ENCODE measurements at regions not wholly inside any gene's neighbourhood (a gene's known extent, or its start where the extent isn't known, plus 50 kb on each side); places are given as distances from the start of the nearest gene placed in this dataset.
"Not testable (repeated sequence)": the region's sequence is repeated elsewhere in the genome, so short reads cannot be mapped to it uniquely, and the experiment has no call there.

DNA sequence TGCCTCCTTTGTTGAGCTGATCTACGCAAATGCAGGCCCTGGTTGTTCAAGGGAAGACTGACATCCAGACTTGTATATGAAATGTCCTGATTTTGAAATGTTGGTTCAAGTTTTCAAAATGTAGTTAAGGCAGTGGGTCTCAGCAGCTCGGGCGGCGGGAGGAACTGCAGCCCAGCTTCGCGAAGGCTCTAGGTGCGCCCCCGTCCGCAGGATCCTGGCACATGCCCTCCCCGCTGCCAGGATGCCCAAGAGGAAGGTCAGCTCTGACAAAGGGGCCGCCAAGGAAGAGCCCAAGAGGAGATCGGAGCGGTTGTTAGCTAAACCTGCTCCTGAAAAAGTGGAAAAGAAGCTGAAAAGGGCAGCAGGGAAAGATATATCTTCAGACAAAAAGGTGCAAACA is 1310.1 kb downstream of the ADGRL3 start:
- no peaks in the 10 kb centered on the region for H3K36me3 ChIP-seq
- no peak overlapping the region for H3K4me3 ChIP-seq

DNA sequence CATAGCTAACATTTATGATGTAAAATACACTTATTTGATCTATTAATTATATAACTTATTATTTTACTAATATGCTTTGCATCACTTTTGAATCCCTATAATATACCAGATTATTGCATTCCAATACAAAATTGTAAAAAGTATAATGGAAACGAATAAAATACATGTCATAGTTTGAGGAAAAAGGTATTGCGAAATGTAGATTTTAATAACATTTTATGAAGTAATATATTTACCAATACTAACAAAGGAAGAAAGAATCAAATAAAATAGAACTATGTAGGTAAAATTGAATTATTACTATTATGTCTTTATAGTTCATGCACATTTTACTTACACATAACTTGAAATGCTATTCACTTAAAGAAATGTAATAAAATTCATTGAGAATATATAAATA is 1300.2 kb downstream of the ADGRL3 start:
- Histone ChIP-seq H3K36me3 (no peaks in the 10 kb centered on the region), H3K9me3 (no peaks in the 10 kb centered on the region), H3K27me3 (no peaks in the 10 kb centered on the region), H3K4me1 (no peaks in the 10 kb centered on the region), H3K27ac (no peak overlapping the region), H3K4me3 (no peak overlapping the region)
- DNase-seq (ENCODE audit: low spot score in 2 of 2): no peak
- WGBS: 97% methylated on average over 2 of the region's 2 CpGs
- no peak for TF ChIP-seq POLR2A (IDR thresholded peaks at IDR 0.05)
- no peak for TF ChIP-seq POLR2AphosphoS5 (IDR thresholded peaks at IDR 0.05)
- TF ChIP-seq, protein P1, sequence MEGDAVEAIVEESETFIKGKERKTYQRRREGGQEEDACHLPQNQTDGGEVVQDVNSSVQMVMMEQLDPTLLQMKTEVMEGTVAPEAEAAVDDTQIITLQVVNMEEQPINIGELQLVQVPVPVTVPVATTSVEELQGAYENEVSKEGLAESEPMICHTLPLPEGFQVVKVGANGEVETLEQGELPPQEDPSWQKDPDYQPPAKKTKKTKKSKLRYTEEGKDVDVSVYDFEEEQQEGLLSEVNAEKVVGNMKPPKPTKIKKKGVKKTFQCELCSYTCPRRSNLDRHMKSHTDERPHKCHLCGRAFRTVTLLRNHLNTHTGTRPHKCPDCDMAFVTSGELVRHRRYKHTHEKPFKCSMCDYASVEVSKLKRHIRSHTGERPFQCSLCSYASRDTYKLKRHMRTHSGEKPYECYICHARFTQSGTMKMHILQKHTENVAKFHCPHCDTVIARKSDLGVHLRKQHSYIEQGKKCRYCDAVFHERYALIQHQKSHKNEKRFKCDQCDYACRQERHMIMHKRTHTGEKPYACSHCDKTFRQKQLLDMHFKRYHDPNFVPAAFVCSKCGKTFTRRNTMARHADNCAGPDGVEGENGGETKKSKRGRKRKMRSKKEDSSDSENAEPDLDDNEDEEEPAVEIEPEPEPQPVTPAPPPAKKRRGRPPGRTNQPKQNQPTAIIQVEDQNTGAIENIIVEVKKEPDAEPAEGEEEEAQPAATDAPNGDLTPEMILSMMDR (IDR thresholded peaks at IDR 0.05): no peak
- no peak for TF ChIP-seq EP300 (IDR thresholded peaks at IDR 0.05)

More for the DNA sequence above, 1310.1 kb downstream of the ADGRL3 start:
- DNase-seq (ENCODE audit: low spot score in 2 of 2): no peak
- TF ChIP-seq POLR2AphosphoS5 (IDR thresholded peaks at IDR 0.05) (no peak), EP300 (IDR thresholded peaks at IDR 0.05) (no peak), POLR2A (IDR thresholded peaks at IDR 0.05) (no peak)
- TF ChIP-seq, protein P1 (IDR thresholded peaks at IDR 0.05): no peak
- Histone ChIP-seq H3K27ac (no peak overlapping the region), H3K9me3 (no peaks in the 10 kb centered on the region), H3K4me1 (no peaks in the 10 kb centered on the region), H3K27me3 (no peaks in the 10 kb centered on the region)
- 93% methylated on average over 13 of the region's 13 CpGs for WGBS

DNA sequence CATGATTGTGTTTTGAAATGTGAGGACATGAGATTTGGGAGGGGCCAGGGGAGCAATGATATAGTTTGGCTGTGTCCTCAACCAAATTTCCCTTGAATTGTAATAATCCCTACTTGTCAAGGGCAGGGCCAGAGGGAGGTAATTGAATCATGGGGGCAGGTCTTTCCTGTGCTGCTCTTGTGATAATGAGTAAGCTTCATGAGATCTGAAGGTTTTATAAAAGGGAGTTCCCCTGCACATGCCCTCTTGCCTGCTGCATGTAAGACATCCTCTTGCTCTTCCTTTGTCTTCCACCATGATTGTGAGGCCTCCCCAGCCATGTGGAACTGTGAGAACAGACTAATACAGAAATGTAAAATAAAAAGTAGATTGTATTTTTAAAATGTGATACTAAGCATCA is 1294.9 kb downstream of the ADGRL3 start:
- Histone ChIP-seq H3K27ac (no peak overlapping the region), H3K27me3 (no peaks in the 10 kb centered on the region), H3K36me3 (no peaks in the 10 kb centered on the region), H3K9me3 (no peaks in the 10 kb centered on the region), H3K4me3 (no peak overlapping the region), H3K4me1 (no peaks in the 10 kb centered on the region)
- DNase-seq (ENCODE audit: low spot score in 2 of 2): no peak
- TF ChIP-seq, protein P1 (IDR thresholded peaks at IDR 0.05): no peak
- TF ChIP-seq POLR2AphosphoS5 (IDR thresholded peaks at IDR 0.05): no peak
- no peak for TF ChIP-seq POLR2A (IDR thresholded peaks at IDR 0.05)
- TF ChIP-seq EP300 (IDR thresholded peaks at IDR 0.05): no peak

DNA sequence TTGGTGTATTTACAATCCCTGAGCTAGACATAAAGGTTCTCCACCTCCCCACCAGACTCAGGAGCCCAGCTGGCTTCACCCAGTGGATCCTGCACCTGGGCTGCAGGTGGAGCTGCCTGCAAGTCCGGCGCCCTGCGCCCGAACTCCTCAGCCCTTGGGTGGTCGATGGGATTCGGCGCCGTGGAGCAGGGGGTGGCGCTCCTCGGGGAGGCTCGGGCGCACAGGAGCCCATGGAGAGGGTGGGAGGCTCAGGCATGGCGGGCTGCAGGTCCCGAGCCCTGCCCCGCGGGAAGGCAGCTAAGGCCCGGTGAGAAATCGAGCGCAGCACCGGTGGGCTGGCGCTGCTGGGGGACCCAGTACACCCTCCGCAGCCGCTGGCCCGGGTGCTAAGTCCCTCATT is 1291.6 kb downstream of the ADGRL3 start:
- not testable (repeated sequence) for H3K4me1 ChIP-seq; DNase-seq (ENCODE audit: low spot score in 2 of 2); H3K9me3 ChIP-seq; H3K27ac ChIP-seq; H3K27me3 ChIP-seq; H3K4me3 ChIP-seq; H3K36me3 ChIP-seq
- 92% methylated on average over 13 of the region's 24 CpGs for WGBS

DNA sequence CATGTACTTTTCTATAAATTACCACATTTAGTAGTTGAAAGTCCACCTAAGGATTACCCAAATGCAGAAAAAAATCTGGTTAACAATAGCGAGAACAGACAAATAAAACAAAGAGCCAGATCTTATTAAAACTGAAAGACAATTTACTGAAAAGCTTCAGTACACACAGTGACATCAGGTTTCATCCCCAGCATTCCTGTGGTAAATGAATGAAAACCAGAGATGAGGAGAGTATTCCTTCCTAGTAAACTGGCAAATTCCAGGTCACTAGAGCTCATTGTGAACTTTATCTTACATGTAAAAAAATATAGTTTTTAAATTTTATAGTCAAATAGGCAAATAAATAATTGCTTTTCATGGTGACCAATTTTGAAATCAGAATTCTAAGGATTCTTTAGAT is 1290.5 kb downstream of the ADGRL3 start:
- Histone ChIP-seq H3K27ac (no peak overlapping the region), H3K4me3 (no peak overlapping the region), H3K9me3 (no peaks in the 10 kb centered on the region), H3K27me3 (no peaks in the 10 kb centered on the region), H3K36me3 (no peaks in the 10 kb centered on the region), H3K4me1 (no peaks in the 10 kb centered on the region)
- TF ChIP-seq EP300 (IDR thresholded peaks at IDR 0.05) (no peak), POLR2AphosphoS5 (IDR thresholded peaks at IDR 0.05) (no peak), POLR2A (IDR thresholded peaks at IDR 0.05) (no peak)
- TF ChIP-seq, protein P1 (IDR thresholded peaks at IDR 0.05): no peak
- DNase-seq (ENCODE audit: low spot score in 2 of 2): no peak
- WGBS: 95% methylated on average over 1 of the region's 1 CpG

DNA sequence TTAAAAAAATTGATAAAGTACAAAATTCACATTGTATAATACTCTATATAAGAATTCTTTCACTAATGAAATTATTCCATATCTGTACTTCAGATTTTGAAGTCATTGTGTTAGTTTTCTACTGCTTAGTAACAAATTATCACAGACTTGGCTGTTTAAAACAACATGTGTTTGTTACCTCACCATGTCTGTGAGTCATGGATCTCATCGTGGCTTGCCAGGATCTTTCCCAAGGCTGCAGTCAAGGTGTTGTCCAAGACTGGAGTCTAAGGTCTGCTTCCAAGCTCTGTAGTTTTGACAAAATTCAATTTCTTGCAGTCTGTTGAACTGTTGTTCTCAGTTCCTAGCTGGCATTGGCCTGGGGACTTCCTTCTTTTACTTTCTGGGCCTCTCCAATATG is 1286.9 kb downstream of the ADGRL3 start:
- no peak for DNase-seq (ENCODE audit: low spot score in 2 of 2)
- TF ChIP-seq, protein P1 (IDR thresholded peaks at IDR 0.05): no peak
- TF ChIP-seq POLR2AphosphoS5 (IDR thresholded peaks at IDR 0.05) (no peak), EP300 (IDR thresholded peaks at IDR 0.05) (no peak), POLR2A (IDR thresholded peaks at IDR 0.05) (no peak)
- no peaks in the 10 kb centered on the region for H3K9me3 ChIP-seq
- H3K4me3 ChIP-seq: no peak overlapping the region
- no peaks in the 10 kb centered on the region for H3K4me1 ChIP-seq
- H3K27me3 ChIP-seq: no peaks in the 10 kb centered on the region
- no peaks in the 10 kb centered on the region for H3K36me3 ChIP-seq
- WGBS: 54% methylated on average over 1 of the region's 1 CpG
- no peak overlapping the region for H3K27ac ChIP-seq
